ENCODE measurements at regions not wholly inside any gene's neighbourhood (a gene's known extent, or its start where the extent isn't known, plus 50 kb on each side); places are given as distances from the start of the nearest gene placed in this dataset.

- peak; percentile 80 for DNase-seq (ENCODE audit: low read depth)
These were observed 273.6 kb downstream of the SRBD1 start for GRCh38 chr2:45337481-45337880.

- no peak for DNase-seq (ENCODE audit: low read depth)
These were observed 276.9 kb downstream of the SRBD1 start for GRCh38 chr2:45334205-45334604.

DNA sequence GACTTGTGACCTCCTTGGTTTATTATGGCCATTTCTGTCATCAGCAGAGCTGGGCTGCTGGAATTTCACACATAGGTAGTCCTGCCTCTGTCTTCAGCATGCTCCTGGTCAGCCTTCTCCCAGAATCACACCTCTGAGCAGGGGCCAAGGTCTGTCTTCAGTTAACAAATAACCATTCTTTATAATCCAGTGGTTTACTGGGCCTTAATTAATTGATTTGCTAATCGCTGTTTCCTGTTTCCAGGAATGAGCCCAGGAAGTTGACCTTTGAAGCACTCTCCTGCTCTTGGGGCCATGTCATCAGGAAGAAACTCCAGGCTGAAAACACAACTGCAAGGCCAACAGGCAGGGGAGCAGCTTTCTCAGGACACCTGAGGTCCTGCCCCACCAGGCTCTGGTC lies 278.5 kb downstream of the SRBD1 start:
- no peak for DNase-seq (ENCODE audit: low read depth)

DNA sequence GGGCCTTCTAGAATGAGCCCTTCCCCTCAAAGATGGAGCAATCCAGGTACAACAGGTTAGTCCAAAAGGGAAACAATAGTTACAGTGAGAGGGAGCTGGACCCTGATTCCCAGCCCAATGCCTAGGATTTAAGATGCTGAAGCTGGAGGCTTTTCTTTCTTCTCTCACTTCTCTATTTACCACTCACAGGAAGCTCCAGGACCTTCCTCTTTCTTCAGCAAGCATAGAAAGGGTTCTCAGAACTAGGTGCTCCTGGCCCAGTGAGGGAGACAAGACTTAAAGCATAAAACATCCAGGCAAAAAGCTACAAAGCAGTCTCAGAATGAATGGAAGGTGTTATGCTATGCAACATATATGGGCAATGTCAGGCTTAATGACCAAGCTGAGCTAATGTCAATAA lies 279.0 kb downstream of the SRBD1 start:
- DNase-seq (ENCODE audit: low read depth): no peak

GRCh38 chr2:45331410-45331786 lies 279.7 kb downstream of the SRBD1 start:
- no peak for DNase-seq (ENCODE audit: low read depth)

DNA sequence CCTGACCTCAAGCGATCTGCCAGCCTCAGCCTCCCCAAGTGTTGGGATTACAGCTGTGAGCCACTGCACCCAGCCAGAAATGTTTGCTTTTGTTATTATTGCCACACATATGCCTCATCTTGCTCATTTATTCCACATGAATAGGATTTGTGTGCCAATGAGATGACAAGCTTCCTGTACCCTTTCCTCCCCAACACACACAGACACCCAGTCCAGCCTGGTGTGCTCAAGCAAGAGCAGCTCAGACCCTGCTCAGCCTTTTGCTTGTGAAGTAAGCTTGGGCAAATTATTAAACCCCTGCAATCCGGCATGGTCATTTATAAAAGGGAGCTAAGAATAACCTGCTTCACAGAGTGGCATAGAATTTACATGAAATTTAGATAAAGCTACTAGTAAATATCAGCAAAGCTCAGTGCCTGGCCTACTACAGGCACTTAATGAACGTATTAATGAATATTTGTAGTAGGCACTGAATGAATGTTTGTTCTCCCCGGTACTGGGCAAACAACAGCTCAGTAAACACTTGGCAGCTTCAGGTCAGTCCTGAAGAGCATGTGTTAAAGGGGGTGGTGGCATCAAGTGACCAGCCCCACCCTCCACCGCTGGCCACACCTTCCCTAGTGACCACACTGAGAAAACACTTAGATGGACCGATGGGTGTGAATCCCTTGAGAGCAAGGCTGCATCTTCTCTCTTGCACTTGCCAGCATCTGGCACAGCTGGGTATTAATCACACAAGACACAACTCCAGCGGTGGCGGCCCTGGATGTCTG lies 280.2 kb downstream of the SRBD1 start:
- no peak for DNase-seq (ENCODE audit: low read depth)

GRCh38 chr2:45330108-45330507 lies 281.0 kb downstream of the SRBD1 start:
- DNase-seq (ENCODE audit: low read depth): no peak

GRCh38 chr2:45329045-45329677 lies 281.9 kb downstream of the SRBD1 start:
- no peak for DNase-seq (ENCODE audit: low read depth)

DNA sequence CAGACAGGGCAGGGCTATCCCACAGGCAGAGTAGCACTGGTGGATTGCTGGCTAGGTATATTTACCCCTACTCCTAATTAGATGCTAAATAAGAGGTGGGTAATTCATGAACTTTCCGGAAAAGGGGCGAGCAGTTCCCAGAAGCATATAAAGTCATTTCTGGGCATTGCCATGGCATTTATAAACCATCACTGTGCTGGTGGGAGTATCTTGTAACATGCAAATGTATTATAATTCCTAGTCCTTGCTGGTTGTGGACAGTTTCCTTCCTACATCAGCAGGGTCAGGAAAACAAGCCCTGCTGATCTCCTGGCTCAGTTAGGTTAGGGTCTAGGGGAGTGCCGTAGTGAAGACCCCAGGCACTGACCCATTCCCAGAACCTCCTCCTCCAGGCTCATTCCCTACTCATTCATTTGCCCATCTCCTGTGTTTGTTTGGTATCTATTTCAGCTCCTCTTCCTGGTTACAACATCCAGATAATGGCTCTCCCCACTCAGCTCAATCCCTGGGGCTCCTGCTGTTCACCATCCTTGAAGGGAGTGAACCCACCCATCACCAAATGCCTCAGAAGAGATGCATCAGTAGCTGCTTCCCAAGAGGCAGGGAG lies 282.7 kb downstream of the SRBD1 start:
- DNase-seq (ENCODE audit: low read depth): no peak

- no peak for DNase-seq (ENCODE audit: low read depth)
These were observed 287.7 kb downstream of the SRBD1 start for GRCh38 chr2:45323344-45323743.

- no peak for DNase-seq (ENCODE audit: low read depth)
These were observed 290.1 kb downstream of the SRBD1 start for GRCh38 chr2:45320956-45321355.

GRCh38 chr2:45319683-45320455 lies 291.2 kb downstream of the SRBD1 start:
- DNase-seq (ENCODE audit: low read depth): no peak

DNA sequence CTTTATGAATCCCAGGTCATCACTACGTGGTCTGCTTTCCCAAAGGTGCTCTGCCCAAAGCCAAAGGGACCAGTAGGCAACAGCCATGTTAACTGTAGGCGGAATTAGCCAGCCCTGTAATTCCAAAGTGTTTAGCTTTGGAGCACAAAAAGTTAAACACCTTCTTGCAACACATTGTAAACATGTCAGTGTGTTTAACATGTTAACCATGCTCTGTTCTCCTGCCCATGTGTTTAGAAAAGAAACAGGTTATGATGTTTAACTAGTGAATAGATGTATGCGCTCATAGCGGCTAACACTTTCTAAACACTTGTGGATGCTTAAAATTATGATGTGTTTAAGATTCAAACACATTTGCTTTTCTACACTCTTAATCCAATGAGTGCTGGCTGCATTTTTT lies 292.4 kb downstream of the SRBD1 start:
- DNase-seq (ENCODE audit: low read depth): no peak

DNA sequence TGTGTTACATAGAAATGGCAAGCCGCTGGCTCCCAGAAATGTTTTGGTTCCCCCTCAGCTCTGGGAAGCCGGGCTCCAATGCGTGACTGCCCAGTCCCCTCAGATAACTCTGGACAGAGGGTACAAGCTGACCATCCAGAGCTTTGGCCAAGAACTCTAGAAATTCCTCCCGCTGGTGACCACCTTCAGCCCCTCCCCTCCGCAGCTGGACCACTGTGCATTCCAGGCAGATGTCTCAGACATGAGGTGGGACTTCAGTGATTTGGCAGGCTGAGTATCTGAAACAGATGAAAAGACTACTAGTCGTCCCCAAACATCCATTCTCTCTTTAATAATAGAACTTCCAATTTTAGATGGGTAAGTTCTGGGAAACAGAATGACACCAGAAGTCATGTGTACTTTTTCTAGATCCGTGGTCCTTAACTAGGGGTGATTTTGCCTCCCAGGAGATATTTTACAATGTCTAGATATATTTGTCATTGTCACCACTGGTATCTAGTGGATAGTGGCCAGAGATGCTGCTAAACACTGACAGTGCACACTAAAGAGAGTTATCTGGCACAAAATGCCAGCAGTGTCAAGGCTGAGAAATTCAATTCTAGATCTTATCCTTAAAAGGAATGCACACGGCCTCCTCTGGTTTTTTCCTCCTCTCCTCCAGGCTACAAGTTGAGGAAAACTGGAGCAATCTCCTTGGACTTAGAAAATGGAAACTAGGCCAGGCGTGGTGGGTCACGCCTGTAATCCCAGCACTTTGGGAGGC lies 294.3 kb downstream of the SRBD1 start:
- DNase-seq (ENCODE audit: low read depth): no peak

DNA sequence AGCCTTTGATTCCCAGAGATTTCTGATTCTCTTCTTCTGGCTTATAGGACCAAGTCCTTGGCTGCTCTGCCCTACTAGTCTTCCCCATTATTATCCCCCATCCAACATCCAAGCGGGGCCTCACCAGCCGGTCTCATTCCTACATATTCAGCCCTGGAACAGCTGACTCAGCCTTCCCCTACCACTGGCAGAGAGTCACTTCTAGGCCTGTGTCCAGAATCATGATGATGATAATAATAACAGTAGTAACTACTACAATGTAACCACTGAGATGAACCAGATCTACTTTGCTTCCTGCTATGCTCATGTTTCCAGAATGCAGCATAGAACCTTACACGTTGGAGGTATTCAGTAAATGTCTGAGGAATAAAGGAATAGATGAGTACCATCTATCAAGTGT lies 295.2 kb downstream of the SRBD1 start:
- no peak for DNase-seq (ENCODE audit: low read depth)

DNA sequence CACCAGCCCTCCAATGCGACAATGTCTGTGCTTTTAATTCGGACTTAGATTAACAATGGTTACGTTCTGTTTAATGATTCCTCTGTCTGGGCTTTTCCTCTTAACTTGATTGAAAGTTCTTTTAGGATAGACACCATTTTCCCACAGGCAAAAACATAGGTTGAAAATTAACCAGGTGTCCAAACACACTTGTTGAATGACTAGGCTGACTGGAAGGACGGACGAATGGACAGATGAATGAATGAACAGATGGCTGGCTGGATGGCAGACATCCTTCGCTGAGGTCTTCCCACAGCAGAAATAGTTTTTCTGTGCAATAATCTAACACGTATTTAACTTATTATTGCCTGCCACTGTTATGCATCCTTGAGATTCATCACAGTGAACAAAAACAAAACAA lies 298.8 kb downstream of the SRBD1 start:
- DNase-seq (ENCODE audit: low read depth): no peak

DNA sequence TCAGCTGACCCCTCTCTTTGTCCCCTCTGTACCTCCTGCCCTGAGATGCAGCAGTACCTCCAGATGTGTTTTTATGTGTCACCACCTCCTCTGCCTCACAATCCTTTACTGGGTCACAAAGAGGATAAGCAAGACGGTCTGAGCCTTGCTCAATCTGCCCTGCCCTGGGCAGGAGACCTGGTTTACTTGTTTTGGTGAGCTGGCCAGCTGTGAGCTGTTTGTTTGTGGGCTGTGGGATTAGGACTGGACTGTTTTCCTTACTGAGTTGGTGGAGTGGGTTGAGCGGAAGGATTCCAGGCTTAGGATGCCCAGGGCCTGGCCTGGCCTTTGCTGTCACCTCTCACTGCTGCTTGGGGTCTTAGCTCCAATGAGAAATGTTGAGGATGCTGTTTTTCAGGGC lies 299.5 kb downstream of the SRBD1 start:
- DNase-seq (ENCODE audit: low read depth): no peak

DNA sequence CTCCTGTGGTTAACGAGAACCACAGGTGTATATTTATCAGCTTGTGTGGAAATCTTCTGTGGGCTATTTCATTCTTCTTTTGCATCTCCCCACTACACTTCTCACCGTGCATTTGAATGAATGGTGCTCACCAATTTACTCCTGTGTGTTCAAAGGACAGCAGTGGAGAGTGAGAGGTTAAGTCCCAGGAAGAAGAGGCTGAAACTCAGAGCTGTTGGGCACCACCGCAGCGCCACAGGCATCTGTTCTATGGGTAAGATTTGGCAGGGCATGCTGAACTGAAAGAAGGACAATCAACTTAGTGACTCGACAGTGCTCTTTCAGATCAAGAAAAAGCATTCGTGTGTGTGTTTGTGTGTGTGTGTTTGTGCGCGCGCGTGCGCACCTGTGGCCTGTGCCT lies 297.9 kb upstream of the SIX2 start:
- DNase-seq (ENCODE audit: low read depth): no peak

DNA sequence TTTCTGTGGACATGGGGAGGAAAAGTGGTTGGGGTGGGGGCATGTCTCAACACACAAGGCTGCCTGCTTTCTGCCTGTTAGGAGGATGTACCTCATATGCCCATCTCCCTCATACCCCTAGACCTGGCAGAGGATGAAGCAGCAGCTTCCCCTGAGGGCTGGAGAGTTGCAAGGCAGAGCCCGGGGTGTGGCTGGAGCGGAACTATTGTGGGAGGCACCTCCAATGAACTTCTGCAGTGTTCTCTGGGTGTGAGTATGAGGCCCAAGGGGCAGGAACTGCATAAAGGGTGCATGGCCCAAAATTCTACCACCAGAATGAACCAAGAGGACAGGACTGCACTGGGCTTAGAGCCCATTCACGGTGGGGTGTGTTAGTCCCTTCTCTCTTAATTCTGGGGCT lies 296.3 kb upstream of the SIX2 start:
- no peak for DNase-seq (ENCODE audit: low read depth)

GRCh38 chr2:45303417-45304202 lies 294.4 kb upstream of the SIX2 start:
- DNase-seq (ENCODE audit: low read depth): no peak

All from forelimb muscle (tissue), 1 donor.